K562 (cell line): ENCODE measurements at regions not wholly inside any gene's neighbourhood (a gene's known extent, or its start where the extent isn't known, plus 50 kb on each side); places are given as distances from the start of the nearest gene placed in this dataset.

Experiments used
- MAZ ChIP-seq, 2 experiments: fragments of 450-650 bp in 1 of 2; sonication (generic) in 1 of 2; formaldehyde crosslinking; IDR thresholded peaks in 1 of 2; conservative IDR thresholded peaks in 1 of 2; 2 replicates each; pipeline versions ENCODE4 v1.4.0 to v1.5.0; 2020; ENCODE audit warnings: mild to moderate bottlenecking in 1 of 2, missing genetic modification reagents in 1 of 2
- PHF8 ChIP-seq: fragments of 200-600 bp; sonication (generic); IDR thresholded peaks from 2 replicates; pipeline ENCODE4 v1.6.1; 2012; ENCODE audit warnings: mixed run types, mild to moderate bottlenecking, inconsistent platforms, low read length, moderate library complexity, borderline replicate concordance
- PTBP1 ChIP-seq: fragments of 200-400 bp; formaldehyde crosslinking; IDR thresholded peaks from 2 replicates; pipeline ENCODE4 v1.6.1; 2017; ENCODE audit warnings: low read depth, low read length
- ZNF347 ChIP-seq: fragments of 450-650 bp; formaldehyde crosslinking; IDR thresholded peaks from 2 replicates; pipeline ENCODE4 v1.4.0; 2020; ENCODE audit warnings: low read depth, mild to moderate bottlenecking, moderate library complexity

DNA sequence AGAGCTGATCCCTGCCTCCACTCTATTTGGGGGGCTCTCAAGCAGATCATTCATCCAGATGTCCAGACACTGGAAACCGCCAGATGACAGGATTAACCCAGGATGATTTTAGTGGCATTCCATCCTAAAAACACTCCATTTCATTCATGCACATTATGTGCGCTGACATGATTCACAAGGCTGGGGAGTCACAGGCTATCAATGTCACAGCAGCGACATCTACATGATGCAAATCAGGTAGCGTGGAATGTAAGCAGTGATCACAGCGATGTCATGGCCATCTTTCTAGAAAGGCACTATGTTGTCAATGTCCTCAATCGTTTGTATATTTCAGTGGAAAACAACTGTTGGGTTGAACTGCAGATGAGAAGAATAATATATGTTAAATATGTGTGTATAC lies 331.5 kb upstream of the MSX2 start:
- no peak for TF ChIP-seq PHF8
- no peak for TF ChIP-seq MAZ (CRISPR knock-in tag; conservative IDR thresholded peaks at IDR 0.05 in 1 of 2, IDR thresholded peaks at IDR 0.05 in 1 of 2)
- no peak for TF ChIP-seq PTBP1
- no peak for TF ChIP-seq ZNF347 (CRISPR knock-in tag)
